SK-N-SH (cell line): ENCODE measurements at regions not wholly inside any gene's neighbourhood (a gene's known extent, or its start where the extent isn't known, plus 50 kb on each side); places are given as distances from the start of the nearest gene placed in this dataset.

Experiments used
- CHD2 ChIP-seq: fragments of 150-350 bp; IDR thresholded peaks from 2 replicates; pipeline ENCODE4 v1.6.1; 2018; ENCODE audit warnings: low read length; ENCODE audit not compliant: partially characterized antibody
- POLR2AphosphoS5 ChIP-seq: IDR thresholded peaks from 2 replicates; pipeline ENCODE4 v1.6.1; 2012; ENCODE audit warnings: low read depth, low read length
- TF ChIP-seq, protein P1 (sequence below): fragments of 200-600 bp; sonication (generic); IDR thresholded peaks from 2 replicates; pipeline ENCODE4 v1.6.1; 2017; ENCODE audit warnings: antibody characterized with exemption, mild to moderate bottlenecking, moderate library complexity

DNA sequence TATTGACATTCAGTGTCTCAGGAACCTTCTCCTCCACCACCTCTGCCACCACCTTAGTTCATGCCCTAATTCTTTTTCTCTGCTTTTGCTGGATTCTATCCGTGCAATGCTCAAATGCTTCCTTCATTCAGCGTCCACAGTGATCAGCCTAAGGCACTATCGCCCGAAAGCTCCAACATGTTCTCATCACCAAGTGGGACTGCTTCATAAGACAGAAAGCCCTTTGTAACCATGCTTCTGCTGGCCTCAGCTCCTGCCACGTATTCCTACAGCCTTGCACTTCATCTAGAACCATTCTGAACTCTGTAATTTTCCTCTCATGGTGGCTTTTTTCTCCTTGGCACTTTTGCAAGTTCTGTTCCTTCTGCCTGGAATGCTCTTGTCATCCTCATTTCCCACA lies 222.9 kb downstream of the HNMT start:
- TF ChIP-seq, protein P1, sequence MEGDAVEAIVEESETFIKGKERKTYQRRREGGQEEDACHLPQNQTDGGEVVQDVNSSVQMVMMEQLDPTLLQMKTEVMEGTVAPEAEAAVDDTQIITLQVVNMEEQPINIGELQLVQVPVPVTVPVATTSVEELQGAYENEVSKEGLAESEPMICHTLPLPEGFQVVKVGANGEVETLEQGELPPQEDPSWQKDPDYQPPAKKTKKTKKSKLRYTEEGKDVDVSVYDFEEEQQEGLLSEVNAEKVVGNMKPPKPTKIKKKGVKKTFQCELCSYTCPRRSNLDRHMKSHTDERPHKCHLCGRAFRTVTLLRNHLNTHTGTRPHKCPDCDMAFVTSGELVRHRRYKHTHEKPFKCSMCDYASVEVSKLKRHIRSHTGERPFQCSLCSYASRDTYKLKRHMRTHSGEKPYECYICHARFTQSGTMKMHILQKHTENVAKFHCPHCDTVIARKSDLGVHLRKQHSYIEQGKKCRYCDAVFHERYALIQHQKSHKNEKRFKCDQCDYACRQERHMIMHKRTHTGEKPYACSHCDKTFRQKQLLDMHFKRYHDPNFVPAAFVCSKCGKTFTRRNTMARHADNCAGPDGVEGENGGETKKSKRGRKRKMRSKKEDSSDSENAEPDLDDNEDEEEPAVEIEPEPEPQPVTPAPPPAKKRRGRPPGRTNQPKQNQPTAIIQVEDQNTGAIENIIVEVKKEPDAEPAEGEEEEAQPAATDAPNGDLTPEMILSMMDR, result no peak
- TF ChIP-seq POLR2AphosphoS5 (no peak), CHD2 (no peak)
